ENCODE measurements at regions not wholly inside any gene's neighbourhood (a gene's known extent, or its start where the extent isn't known, plus 50 kb on each side); places are given as distances from the start of the nearest gene placed in this dataset.

DNA sequence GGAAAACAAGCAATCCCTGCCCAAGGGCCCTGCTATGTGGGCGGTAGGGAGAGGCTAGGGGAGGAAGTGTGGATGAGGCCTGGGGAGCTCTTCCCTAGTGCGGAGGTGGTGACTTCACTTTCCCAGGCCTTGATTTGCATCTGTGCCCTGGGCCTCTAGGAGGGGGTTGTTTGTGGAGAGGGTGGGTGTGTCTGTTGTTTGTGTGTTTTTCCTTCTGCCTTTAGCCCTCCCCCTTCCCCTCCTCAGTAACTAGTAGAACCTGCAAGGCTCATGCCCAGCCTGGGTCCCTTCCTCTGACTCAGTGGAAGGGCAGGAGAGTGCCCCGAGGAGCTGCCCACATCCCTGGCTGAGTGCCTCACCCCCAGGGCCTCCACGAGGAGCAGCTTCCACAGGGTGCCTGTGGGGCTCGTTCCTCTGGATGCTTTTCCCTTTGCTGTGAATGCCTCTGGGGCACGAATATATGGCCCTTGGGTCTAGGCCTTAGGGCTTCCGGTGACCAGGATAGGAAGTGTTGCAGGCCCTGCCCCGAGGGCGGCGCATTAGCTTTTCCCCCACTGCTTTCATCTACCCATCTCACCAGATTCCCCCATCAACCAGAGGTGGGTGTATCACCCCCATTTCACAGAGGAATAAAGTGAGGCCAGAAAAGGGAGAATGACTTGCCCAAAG is 89.4 kb upstream of the DUSP5 start:
- no peaks in the 10 kb centered on the region for H3K9me3 ChIP-seq (ENCODE audit: control insufficient read depth in 4 of 4, low read length in 3 of 4)
- no peak for DNase-seq (ENCODE audit: low spot score)
- H3K27ac ChIP-seq (ENCODE audit: low read depth in 1 of 2, low read length in 2 of 2): no peak overlapping the region

DNA sequence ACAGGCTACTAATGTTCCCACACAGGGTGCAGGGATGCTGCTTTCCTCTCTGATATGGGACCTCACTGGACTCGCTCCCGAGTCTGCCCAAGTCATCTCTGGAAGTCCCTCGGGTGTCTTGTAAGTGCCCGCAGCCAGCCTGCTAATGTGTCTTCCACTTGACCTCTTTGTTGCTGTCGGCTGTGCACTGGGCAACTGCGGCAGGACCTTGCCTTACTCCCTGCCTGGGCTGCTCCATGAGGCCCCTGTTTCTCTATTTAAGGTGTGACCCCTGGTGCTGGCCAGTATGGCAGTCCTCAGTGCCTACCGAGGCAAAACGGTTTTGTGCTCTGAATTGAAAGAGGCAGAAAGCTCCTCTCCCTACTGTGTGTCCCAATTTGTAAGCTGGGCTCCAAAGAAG is 88.8 kb upstream of the DUSP5 start:
- no peak overlapping the region for H3K27ac ChIP-seq (ENCODE audit: low read depth in 1 of 2, low read length in 2 of 2)
- no peak for DNase-seq (ENCODE audit: low spot score)
- peaks cover 2 to 10% (median 6%) of the 10 kb centered on the region in 4 donors for H3K4me1 ChIP-seq (ENCODE audit: control insufficient read depth in 4 of 4, insufficient read depth in 4 of 4, low read length in 3 of 4)

More for the DNA sequence above, 89.4 kb upstream of the DUSP5 start:
- TF ChIP-seq TAF1 (conservative IDR thresholded peaks at IDR 0.05) (no peak), RAD21 (IDR thresholded peaks at IDR 0.05) (no peak), NR2F2 (IDR thresholded peaks at IDR 0.05) (no peak), GABPA (IDR thresholded peaks at IDR 0.05 in 1 of 2, conservative IDR thresholded peaks at IDR 0.05 in 1 of 2) (no peak), HNF4A (conservative IDR thresholded peaks at IDR 0.05) (no peak), FOXA2 (IDR thresholded peaks at IDR 0.05) (no peak), YY1 (IDR thresholded peaks at IDR 0.05) (no peak)
- TF ChIP-seq, protein P1, sequence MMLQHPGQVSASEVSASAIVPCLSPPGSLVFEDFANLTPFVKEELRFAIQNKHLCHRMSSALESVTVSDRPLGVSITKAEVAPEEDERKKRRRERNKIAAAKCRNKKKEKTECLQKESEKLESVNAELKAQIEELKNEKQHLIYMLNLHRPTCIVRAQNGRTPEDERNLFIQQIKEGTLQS (IDR thresholded peaks at IDR 0.05): no peak
- TF ChIP-seq, protein P2, sequence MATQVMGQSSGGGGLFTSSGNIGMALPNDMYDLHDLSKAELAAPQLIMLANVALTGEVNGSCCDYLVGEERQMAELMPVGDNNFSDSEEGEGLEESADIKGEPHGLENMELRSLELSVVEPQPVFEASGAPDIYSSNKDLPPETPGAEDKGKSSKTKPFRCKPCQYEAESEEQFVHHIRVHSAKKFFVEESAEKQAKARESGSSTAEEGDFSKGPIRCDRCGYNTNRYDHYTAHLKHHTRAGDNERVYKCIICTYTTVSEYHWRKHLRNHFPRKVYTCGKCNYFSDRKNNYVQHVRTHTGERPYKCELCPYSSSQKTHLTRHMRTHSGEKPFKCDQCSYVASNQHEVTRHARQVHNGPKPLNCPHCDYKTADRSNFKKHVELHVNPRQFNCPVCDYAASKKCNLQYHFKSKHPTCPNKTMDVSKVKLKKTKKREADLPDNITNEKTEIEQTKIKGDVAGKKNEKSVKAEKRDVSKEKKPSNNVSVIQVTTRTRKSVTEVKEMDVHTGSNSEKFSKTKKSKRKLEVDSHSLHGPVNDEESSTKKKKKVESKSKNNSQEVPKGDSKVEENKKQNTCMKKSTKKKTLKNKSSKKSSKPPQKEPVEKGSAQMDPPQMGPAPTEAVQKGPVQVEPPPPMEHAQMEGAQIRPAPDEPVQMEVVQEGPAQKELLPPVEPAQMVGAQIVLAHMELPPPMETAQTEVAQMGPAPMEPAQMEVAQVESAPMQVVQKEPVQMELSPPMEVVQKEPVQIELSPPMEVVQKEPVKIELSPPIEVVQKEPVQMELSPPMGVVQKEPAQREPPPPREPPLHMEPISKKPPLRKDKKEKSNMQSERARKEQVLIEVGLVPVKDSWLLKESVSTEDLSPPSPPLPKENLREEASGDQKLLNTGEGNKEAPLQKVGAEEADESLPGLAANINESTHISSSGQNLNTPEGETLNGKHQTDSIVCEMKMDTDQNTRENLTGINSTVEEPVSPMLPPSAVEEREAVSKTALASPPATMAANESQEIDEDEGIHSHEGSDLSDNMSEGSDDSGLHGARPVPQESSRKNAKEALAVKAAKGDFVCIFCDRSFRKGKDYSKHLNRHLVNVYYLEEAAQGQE (IDR thresholded peaks at IDR 0.05): no peak
- no peak overlapping the region for H3K4me3 ChIP-seq (ENCODE audit: low read depth in 1 of 3, low read length in 3 of 3)
- H3K36me3 ChIP-seq (ENCODE audit: control insufficient read depth in 4 of 4, insufficient read depth in 3 of 4, low read depth in 1 of 4, low read length in 3 of 4): no peaks in the 10 kb centered on the region
- H3K4me1 ChIP-seq (ENCODE audit: control insufficient read depth in 4 of 4, insufficient read depth in 4 of 4, low read length in 3 of 4): peaks cover 2 to 9% (median 5%) of the 10 kb centered on the region in 4 donors
- H3K9ac ChIP-seq (ENCODE audit: low read depth in 1 of 2, low read length in 2 of 2): no peak overlapping the region
- no peaks in the 10 kb centered on the region for H3K27me3 ChIP-seq (ENCODE audit: control insufficient read depth in 4 of 4, insufficient read depth in 4 of 4, low read length in 3 of 4)
- 95% methylated on average over 10 of the region's 10 CpGs for WGBS

More for the DNA sequence above, 88.8 kb upstream of the DUSP5 start:
- Histone ChIP-seq H3K4me3 (ENCODE audit: low read depth in 1 of 3, low read length in 3 of 3) (no peak overlapping the region), H3K9ac (ENCODE audit: low read depth in 1 of 2, low read length in 2 of 2) (no peak overlapping the region), H3K36me3 (ENCODE audit: control insufficient read depth in 4 of 4, insufficient read depth in 3 of 4, low read depth in 1 of 4, low read length in 3 of 4) (no peaks in the 10 kb centered on the region), H3K9me3 (ENCODE audit: control insufficient read depth in 4 of 4, low read length in 3 of 4) (no peaks in the 10 kb centered on the region), H3K27me3 (ENCODE audit: control insufficient read depth in 4 of 4, insufficient read depth in 4 of 4, low read length in 3 of 4) (no peaks in the 10 kb centered on the region)
- WGBS: 95% methylated on average over 8 of the region's 8 CpGs
- TF ChIP-seq SP1 (IDR thresholded peaks at IDR 0.05) (no peak), FOXA1 (IDR thresholded peaks at IDR 0.05) (no peak), HNF4G (IDR thresholded peaks at IDR 0.05) (no peak), TAF1 (conservative IDR thresholded peaks at IDR 0.05) (no peak), GABPA (IDR thresholded peaks at IDR 0.05 in 1 of 2, conservative IDR thresholded peaks at IDR 0.05 in 1 of 2) (no peak), EGR1 (IDR thresholded peaks at IDR 0.05; ENCODE audit: low read depth in 2 of 2) (no peak), RXRA (IDR thresholded peaks at IDR 0.05) (no peak), FOXA2 (IDR thresholded peaks at IDR 0.05) (no peak), JUND (IDR thresholded peaks at IDR 0.05) (no peak), RAD21 (IDR thresholded peaks at IDR 0.05) (no peak)
- TF ChIP-seq, protein P3, sequence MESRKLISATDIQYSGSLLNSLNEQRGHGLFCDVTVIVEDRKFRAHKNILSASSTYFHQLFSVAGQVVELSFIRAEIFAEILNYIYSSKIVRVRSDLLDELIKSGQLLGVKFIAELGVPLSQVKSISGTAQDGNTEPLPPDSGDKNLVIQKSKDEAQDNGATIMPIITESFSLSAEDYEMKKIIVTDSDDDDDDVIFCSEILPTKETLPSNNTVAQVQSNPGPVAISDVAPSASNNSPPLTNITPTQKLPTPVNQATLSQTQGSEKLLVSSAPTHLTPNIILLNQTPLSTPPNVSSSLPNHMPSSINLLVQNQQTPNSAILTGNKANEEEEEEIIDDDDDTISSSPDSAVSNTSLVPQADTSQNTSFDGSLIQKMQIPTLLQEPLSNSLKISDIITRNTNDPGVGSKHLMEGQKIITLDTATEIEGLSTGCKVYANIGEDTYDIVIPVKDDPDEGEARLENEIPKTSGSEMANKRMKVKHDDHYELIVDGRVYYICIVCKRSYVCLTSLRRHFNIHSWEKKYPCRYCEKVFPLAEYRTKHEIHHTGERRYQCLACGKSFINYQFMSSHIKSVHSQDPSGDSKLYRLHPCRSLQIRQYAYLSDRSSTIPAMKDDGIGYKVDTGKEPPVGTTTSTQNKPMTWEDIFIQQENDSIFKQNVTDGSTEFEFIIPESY (IDR thresholded peaks at IDR 0.05): no peak

All from liver (tissue), 7 donors.